OCI-LY7 (cell line): ENCODE measurements at regions not wholly inside any gene's neighbourhood (a gene's known extent, or its start where the extent isn't known, plus 50 kb on each side); places are given as distances from the start of the nearest gene placed in this dataset.

Source experiments
- BruUV-seq: library from RNA; stranded (reverse); fragments of 400-500 nt; replicated peaks from 2 replicates; lab custom pipeline; 2021; lab: Mats Ljungman, UMichigan
- CTCF ChIA-PET: fragments of 300-600 bp; sonication (Branson Sonifier 250); formaldehyde crosslinking; loops from one replicate; lab custom pipeline; 2022; ENCODE audit warnings: antibody characterized with exemption; ENCODE audit not compliant: unreplicated experiment; lab: Charles Lee
- POLR2A ChIA-PET: fragments of 300-600 bp; sonication (Branson Sonifier 250); formaldehyde crosslinking; loops from one replicate; lab custom pipeline; 2022; ENCODE audit warnings: antibody characterized with exemption; lab: Charles Lee
- DNase-seq: peaks from one replicate; pipeline ENCODE4 v3.0.0-alpha.2; 2015; ENCODE audit warnings: low spot score
- H2AFZ ChIP-seq: fragments of 200-600 bp; sonication (generic), shearing (Covaris generic); 2 replicates; pipeline ENCODE4 v1.6.1; 2014; ENCODE audit warnings: mild to moderate bottlenecking, antibody characterized with exemption, low read length, moderate library complexity
- H3K27ac ChIP-seq: fragments of 200-600 bp; sonication (generic); 2 replicates; pipeline ENCODE4 v1.5.1; 2014; ENCODE audit warnings: mixed run types, low read depth, mild to moderate bottlenecking, moderate library complexity, low read length, inconsistent platforms; ENCODE audit not compliant: poor library complexity, severe bottlenecking
- H3K36me3 ChIP-seq: fragments of 200-600 bp; sonication (generic); 2 replicates; pipeline ENCODE4 v1.6.1; 2014; ENCODE audit warnings: mild to moderate bottlenecking, antibody characterized with exemption, low read length, moderate library complexity, mixed read lengths; ENCODE audit not compliant: insufficient read depth
- H3K4me1 ChIP-seq: fragments of 200-600 bp; sonication (generic); 2 replicates; pipeline ENCODE4 v1.5.1; 2014; ENCODE audit warnings: mild to moderate bottlenecking, low read length; ENCODE audit not compliant: insufficient read depth, poor library complexity, severe bottlenecking
- H3K4me2 ChIP-seq: fragments of 200-600 bp; sonication (generic); 2 replicates; pipeline ENCODE4 v1.6.1; 2014; ENCODE audit warnings: mild to moderate bottlenecking, low read length
- H3K4me3 ChIP-seq: fragments of 200-600 bp; sonication (generic); 2 replicates; pipeline ENCODE4 v1.5.1; 2014; ENCODE audit warnings: mild to moderate bottlenecking, low read depth, low read length; ENCODE audit not compliant: poor library complexity, severe bottlenecking
- H3K79me2 ChIP-seq: fragments of 200-600 bp; sonication (generic); 2 replicates; pipeline ENCODE4 v1.6.1; 2016; ENCODE audit warnings: low read depth, mild to moderate bottlenecking, low read length, moderate library complexity, mixed read lengths; ENCODE audit not compliant: insufficient read depth
- H3K9me2 ChIP-seq: fragments of 200-600 bp; sonication (generic); 2 replicates; pipeline ENCODE4 v1.6.1; 2016; ENCODE audit warnings: mild to moderate bottlenecking, low read length, mixed read lengths; ENCODE audit not compliant: insufficient read depth
- H3K9me3 ChIP-seq: fragments of 200-600 bp; sonication (generic); 2 replicates; pipeline ENCODE4 v1.6.1; 2014; ENCODE audit warnings: mild to moderate bottlenecking, mixed run types, low read length, mixed read lengths
- H4K20me1 ChIP-seq: fragments of 200-600 bp; sonication (generic); 2 replicates; pipeline ENCODE4 v1.6.1; 2014; ENCODE audit warnings: mild to moderate bottlenecking, antibody characterized with exemption, low read length, moderate library complexity, mixed read lengths; ENCODE audit not compliant: insufficient read depth
- CTCF ChIP-seq: fragments of 200-600 bp; sonication (generic); conservative IDR thresholded peaks from 2 replicates; pipeline ENCODE4 v1.5.1; 2014; ENCODE audit warnings: mild to moderate bottlenecking, antibody characterized with exemption, low read length, moderate library complexity, mixed read lengths
- EZH2phosphoT487 ChIP-seq: fragments of 200-600 bp; sonication (generic); IDR thresholded peaks from 2 replicates; pipeline ENCODE4 v1.6.1; 2018; ENCODE audit warnings: low read depth, borderline replicate concordance, mild to moderate bottlenecking, mixed run types, antibody characterized with exemption, low read length, moderate library complexity, mixed read lengths
- intact Hi-C: fragments of 100-400 bp; cut with micrococcal nuclease; formaldehyde crosslinking; loops from one replicate; pipeline ENCODE4 v1.10.0; 2022; ENCODE audit not compliant: unreplicated experiment

- no TSS peak for BruUV-seq
- intact Hi-C loops: no loop called here
- H3K36me3 ChIP-seq: no peaks in the 10 kb centered on the region
- ChIA-PET POLR2A (interaction anchor here (0.5 to 0.8 kb wide), 3 partner anchors 515 to 959 kb away, joined by 3 to 6 read pairs (median 5); no protein-coding TSS in a partner anchor), CTCF (no interaction called here)
- H3K4me2 ChIP-seq: no peak overlapping the region
- no peak for TF ChIP-seq EZH2phosphoT487
- no peak for TF ChIP-seq CTCF
- no peaks in the 10 kb centered on the region for H3K79me2 ChIP-seq
- H2AFZ ChIP-seq: no peak overlapping the region
- no peaks in the 10 kb centered on the region for H3K4me1 ChIP-seq
- H3K27ac ChIP-seq: no peak overlapping the region
- H3K4me3 ChIP-seq: no peak overlapping the region
- no peak for DNase-seq
- no peaks in the 10 kb centered on the region for H4K20me1 ChIP-seq
- H3K9me2 ChIP-seq: no peaks in the 10 kb centered on the region
- H3K9me3 ChIP-seq: no peaks in the 10 kb centered on the region
These were observed 91.9 kb upstream of the RBPJ start for GRCh38 chr4:26228883-26229282.

- POLR2A ChIA-PET: interaction anchor here (0.6 kb wide), 1 partner anchor 120 kb away, joined by 3 read pairs; no protein-coding TSS in a partner anchor
- no peak for DNase-seq
- Histone ChIP-seq H4K20me1 (no peaks in the 10 kb centered on the region), H3K9me3 (no peaks in the 10 kb centered on the region), H3K27ac (no peak overlapping the region), H3K9me2 (no peaks in the 10 kb centered on the region), H3K4me1 (no peaks in the 10 kb centered on the region), H3K36me3 (no peaks in the 10 kb centered on the region), H3K4me3 (no peak overlapping the region), H3K79me2 (no peaks in the 10 kb centered on the region), H2AFZ (no peak overlapping the region), H3K4me2 (no peak overlapping the region)
- TF ChIP-seq CTCF (no peak), EZH2phosphoT487 (no peak)
- intact Hi-C loops: no loop called here
- CTCF ChIA-PET: no interaction called here
- BruUV-seq: no TSS peak
These were observed 90.8 kb upstream of the RBPJ start for GRCh38 chr4:26229974-26230373.

- no peak for TF ChIP-seq CTCF
- no peak for TF ChIP-seq EZH2phosphoT487
- H3K4me2 ChIP-seq: no peak overlapping the region
- CTCF ChIA-PET: no interaction called here
- no peak overlapping the region for H3K27ac ChIP-seq
- no peak overlapping the region for H2AFZ ChIP-seq
- no peaks in the 10 kb centered on the region for H4K20me1 ChIP-seq
- DNase-seq: no peak
- no peaks in the 10 kb centered on the region for H3K9me2 ChIP-seq
- POLR2A ChIA-PET: interaction anchor here (0.5 kb wide), 1 partner anchor 1388 kb away, joined by 3 read pairs; no protein-coding TSS in a partner anchor
- no TSS peak for BruUV-seq
- intact Hi-C loops: no loop called here
- no peaks in the 10 kb centered on the region for H3K36me3 ChIP-seq
- H3K4me3 ChIP-seq: no peak overlapping the region
- H3K79me2 ChIP-seq: no peaks in the 10 kb centered on the region
- H3K9me3 ChIP-seq: no peaks in the 10 kb centered on the region
- H3K4me1 ChIP-seq: no peaks in the 10 kb centered on the region
These were observed 87.5 kb upstream of the RBPJ start for GRCh38 chr4:26233350-26233749.
